GM12878 (cell line): ENCODE measurements at regions not wholly inside any gene's neighbourhood (a gene's known extent, or its start where the extent isn't known, plus 50 kb on each side); places are given as distances from the start of the nearest gene placed in this dataset.

Source experiments
- ATAC-seq: fragments of 200-7000 bp; cut with Tn5 transposase; 3 replicates; pipeline ENCODE4 v1.9.1; 2020; ENCODE audit warnings: mild to moderate bottlenecking, moderate library complexity
- BruUV-seq: library from RNA; stranded (reverse); fragments of 400-500 nt; replicated peaks from 2 replicates; lab custom pipeline; 2021; lab: Mats Ljungman, UMichigan
- CTCF ChIA-PET: fragments of 300-600 bp; sonication (Branson Sonifier 250); formaldehyde crosslinking; extraction: SDS; loops from one replicate; lab custom pipeline; 2021; ENCODE audit warnings: inconsistent platforms; lab: Yijun Ruan, JAX
- POLR2A ChIA-PET: fragments of 350-600 bp; formaldehyde crosslinking; extraction: SDS; loops from one replicate; lab custom pipeline; 2021; ENCODE audit warnings: inconsistent platforms; lab: Charles Lee
- RAD21 ChIA-PET: fragments of 300-600 bp; sonication (Branson Sonifier 250); formaldehyde crosslinking; loops from one replicate; lab custom pipeline; 2023; ENCODE audit warnings: antibody characterized with exemption; ENCODE audit not compliant: unreplicated experiment; lab: Charles Lee
- SMC1A ChIA-PET: fragments of 300-600 bp; sonication (Branson Sonifier 250); formaldehyde crosslinking; loops from one replicate; lab custom pipeline; 2023; ENCODE audit not compliant: unreplicated experiment, uncharacterized antibody; lab: Charles Lee
- DNase-seq: peaks from one replicate; pipeline ENCODE4 v3.0.0-alpha.2; 2011; ENCODE audit warnings: low read depth, low spot score
- FAIRE-seq: peaks from 3 replicates; lab custom pipeline; 2011; peaks lifted over from hg19 to GRCh38; lab: Jason Lieb, UNC
- H2AFZ ChIP-seq: 2 replicates; pipeline ENCODE4 v1.6.0; 2011; ENCODE audit warnings: low read depth, low read length, control low read depth; ENCODE audit not compliant: control insufficient read depth
- H3K27ac ChIP-seq: 2 replicates; pipeline ENCODE4 v1.5.1; 2011; ENCODE audit warnings: control low read depth; ENCODE audit not compliant: control insufficient read depth, insufficient read depth
- H3K27me3 ChIP-seq, 2 experiments: replicated peaks in 1 of 2; 2 replicates each; pipeline versions ENCODE4 v1.6.0 to v1.6.1; 2011; ENCODE audit warnings: low read length in 1 of 2; ENCODE audit not compliant: control insufficient read depth in 2 of 2, insufficient read depth in 2 of 2
- H3K36me3 ChIP-seq, 2 experiments: 2 replicates each; pipeline ENCODE4 v1.5.1; 2011; ENCODE audit warnings: low read length in 1 of 2; ENCODE audit not compliant: control insufficient read depth in 2 of 2, insufficient read depth in 2 of 2
- H3K4me1 ChIP-seq: 2 replicates; pipeline ENCODE4 v1.6.1; 2011; ENCODE audit warnings: mild to moderate bottlenecking, low read length, moderate library complexity, mixed read lengths; ENCODE audit not compliant: control insufficient read depth, insufficient read depth
- H3K4me2 ChIP-seq: 2 replicates; pipeline ENCODE4 v1.6.0; 2011; ENCODE audit warnings: control low read depth; ENCODE audit not compliant: control insufficient read depth, insufficient read depth
- H3K4me3 ChIP-seq: fragments of 200-600 bp; sonication (generic); 2 replicates; pipeline ENCODE4 v1.5.1; 2016
- H3K79me2 ChIP-seq: 2 replicates; pipeline ENCODE4 v1.6.0; 2011; ENCODE audit warnings: low read length; ENCODE audit not compliant: control insufficient read depth, insufficient read depth
- H3K9ac ChIP-seq: 2 replicates; pipeline ENCODE4 v1.8.0; 2011; ENCODE audit warnings: low read length, control low read depth, mixed read lengths; ENCODE audit not compliant: control insufficient read depth, insufficient read depth
- H3K9me3 ChIP-seq: replicated peaks from 3 replicates; pipeline ENCODE4 v1.5.1; 2011; ENCODE audit warnings: mild to moderate bottlenecking, low read length; ENCODE audit not compliant: control insufficient read depth, insufficient read depth
- H4K20me1 ChIP-seq: 2 replicates; pipeline ENCODE4 v1.6.0; 2011; ENCODE audit not compliant: control insufficient read depth, insufficient read depth
- CEBPB ChIP-seq, 2 experiments: fragments of 150-350 bp in 1 of 2; IDR thresholded peaks; 2 replicates each; pipeline ENCODE4 v1.6.1; 2012 to 2014; ENCODE audit warnings: low read depth in 2 of 2, low read length in 2 of 2, borderline replicate concordance in 1 of 2, inconsistent platforms in 1 of 2
- IKZF2 ChIP-seq, 2 experiments: fragments of 450-650 bp; IDR thresholded peaks; 2 replicates each; pipeline ENCODE4 v1.6.1; 2017; ENCODE audit warnings: mild to moderate bottlenecking in 2 of 2, moderate library complexity in 2 of 2
- JUNB ChIP-seq: IDR thresholded peaks from 2 replicates; pipeline ENCODE4 v1.6.1; 2016; ENCODE audit warnings: antibody characterized with exemption, mild to moderate bottlenecking
- MEF2B ChIP-seq: fragments of 450-650 bp; IDR thresholded peaks from 2 replicates; pipeline ENCODE4 v1.6.1; 2018; ENCODE audit warnings: mild to moderate bottlenecking, moderate library complexity; ENCODE audit not compliant: partially characterized antibody, poor library complexity, severe bottlenecking
- MTA2 ChIP-seq: fragments of 450-650 bp; IDR thresholded peaks from 2 replicates; pipeline ENCODE4 v1.6.1; 2016; ENCODE audit warnings: low read depth, mild to moderate bottlenecking, moderate library complexity
- NFXL1 ChIP-seq: fragments of 450-650 bp; IDR thresholded peaks from 2 replicates; pipeline ENCODE4 v1.6.1; 2017; ENCODE audit warnings: antibody characterized with exemption, mild to moderate bottlenecking, borderline replicate concordance
- NFYA ChIP-seq: IDR thresholded peaks from 2 replicates; pipeline ENCODE4 v1.6.1; 2011; ENCODE audit warnings: low read depth, mild to moderate bottlenecking, low read length, improper control_type of control experiment, borderline replicate concordance
- RFX5 ChIP-seq: IDR thresholded peaks from 2 replicates; pipeline ENCODE4 v1.6.1; 2011; ENCODE audit warnings: low read depth, low read length, improper control_type of control experiment
- RUNX3 ChIP-seq: IDR thresholded peaks from 2 replicates; pipeline ENCODE4 v1.6.1; 2012; ENCODE audit warnings: low read length, inconsistent platforms
- ZNF207 ChIP-seq: fragments of 450-650 bp; IDR thresholded peaks from 2 replicates; pipeline ENCODE4 v1.6.1; 2014; ENCODE audit warnings: antibody characterized with exemption, mild to moderate bottlenecking, borderline replicate concordance
- ZSCAN29 ChIP-seq: fragments of 450-650 bp; IDR thresholded peaks from 2 replicates; pipeline ENCODE4 v1.6.1; 2017; ENCODE audit warnings: mild to moderate bottlenecking, moderate library complexity
- in situ Hi-C: fragments of 300-500 bp; cut with MboI; formaldehyde crosslinking; loops from 9 replicates; pipeline ENCODE4 v1.14.3; 2018; ENCODE audit warnings: mixed read lengths
- intact Hi-C: fragments of 100-400 bp; cut with micrococcal nuclease; formaldehyde crosslinking; loops from one replicate; pipeline ENCODE4 v1.14.2; 2022; ENCODE audit not compliant: unreplicated experiment
- TF ChIP-seq, protein P1 (sequence below): fragments of 450-650 bp; IDR thresholded peaks from 2 replicates; pipeline ENCODE4 v1.6.1; 2014; ENCODE audit warnings: mild to moderate bottlenecking
- TF ChIP-seq, protein P2 (sequence below): fragments of 450-650 bp; IDR thresholded peaks from 2 replicates; pipeline ENCODE4 v1.6.1; 2016; ENCODE audit warnings: mild to moderate bottlenecking

DNA sequence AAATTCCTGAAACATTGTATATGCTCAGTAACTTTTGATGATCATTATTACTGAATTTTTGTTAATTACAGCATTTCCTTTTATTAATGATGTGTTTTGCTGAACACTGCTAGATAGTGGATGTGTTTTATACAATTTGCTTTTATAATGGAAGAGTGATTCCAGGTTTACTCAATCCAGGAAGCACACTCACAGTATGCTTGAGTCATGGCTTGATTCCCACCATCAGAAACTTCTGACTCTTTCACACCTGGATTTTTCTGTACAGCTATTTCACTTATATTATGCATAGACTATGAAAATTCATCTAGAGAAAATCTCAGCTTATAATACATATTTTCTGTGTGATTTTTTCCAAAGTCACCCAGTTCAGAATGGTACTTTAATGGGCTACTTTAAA lies 1040.9 kb downstream of the GRM8 start (continued):
- TF ChIP-seq, protein P1, sequence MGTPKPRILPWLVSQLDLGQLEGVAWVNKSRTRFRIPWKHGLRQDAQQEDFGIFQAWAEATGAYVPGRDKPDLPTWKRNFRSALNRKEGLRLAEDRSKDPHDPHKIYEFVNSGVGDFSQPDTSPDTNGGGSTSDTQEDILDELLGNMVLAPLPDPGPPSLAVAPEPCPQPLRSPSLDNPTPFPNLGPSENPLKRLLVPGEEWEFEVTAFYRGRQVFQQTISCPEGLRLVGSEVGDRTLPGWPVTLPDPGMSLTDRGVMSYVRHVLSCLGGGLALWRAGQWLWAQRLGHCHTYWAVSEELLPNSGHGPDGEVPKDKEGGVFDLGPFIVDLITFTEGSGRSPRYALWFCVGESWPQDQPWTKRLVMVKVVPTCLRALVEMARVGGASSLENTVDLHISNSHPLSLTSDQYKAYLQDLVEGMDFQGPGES = no peak
- no peak for TF ChIP-seq ZSCAN29

DNA sequence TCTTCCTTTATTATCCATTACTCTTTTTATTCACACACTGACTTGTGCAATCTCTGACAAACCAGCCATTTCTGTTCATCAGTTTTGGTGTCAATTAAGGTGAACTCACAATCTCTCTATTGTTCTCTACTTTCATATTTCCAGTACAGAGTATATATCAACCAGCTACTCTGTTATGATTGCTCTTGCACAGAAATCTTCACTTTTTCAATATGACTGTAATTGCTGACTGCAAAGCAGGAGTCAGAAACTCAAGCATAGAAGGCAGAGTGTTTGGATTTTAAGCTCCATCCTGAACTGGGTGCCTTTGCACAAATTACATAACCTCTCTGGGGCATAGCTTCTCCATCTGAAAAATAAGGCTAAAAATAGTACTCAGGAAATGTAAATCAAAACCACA lies 1042.0 kb downstream of the GRM8 start:
- Histone ChIP-seq H3K27me3 (no peaks in the 10 kb centered on the region), H3K36me3 (no peaks in the 10 kb centered on the region), H3K27ac (no peak overlapping the region), H3K9ac (no peak overlapping the region), H3K4me1 (no peaks in the 10 kb centered on the region), H2AFZ (peak overlapping the region; percentile 28; the same call in 1 of the 2 replicates), H3K79me2 (no peaks in the 10 kb centered on the region), H4K20me1 (no peaks in the 10 kb centered on the region), H3K4me3 (no peak overlapping the region), H3K9me3 (no peaks in the 10 kb centered on the region; the same call in 2 of the 3 replicates), H3K4me2 (peak overlapping the region; percentile 2; the same call in 1 of the 2 replicates)
- no TSS peak for BruUV-seq
- TF ChIP-seq NFYA (no peak), RUNX3 (peak; percentile 34; the same call in 1 of the 2 replicates), MTA2 (peak; percentile 37; the same call in 1 of the 2 replicates), ZNF207 (no peak), RFX5 (no peak), MEF2B (peak; percentile 17), NFXL1 (no peak), JUNB (peak; percentile 75), CEBPB (IDR thresholded peaks at IDR 0.05; ENCODE audit: borderline replicate concordance in 1 of 2, low read depth in 2 of 2, low read length in 2 of 2) (no peak), IKZF2 (IDR thresholded peaks at IDR 0.05) (0 out of 4 replicates have a peak, but pooled peaks of 1 of the 2 experiments have one; percentile 26)
- TF ChIP-seq, protein P2, sequence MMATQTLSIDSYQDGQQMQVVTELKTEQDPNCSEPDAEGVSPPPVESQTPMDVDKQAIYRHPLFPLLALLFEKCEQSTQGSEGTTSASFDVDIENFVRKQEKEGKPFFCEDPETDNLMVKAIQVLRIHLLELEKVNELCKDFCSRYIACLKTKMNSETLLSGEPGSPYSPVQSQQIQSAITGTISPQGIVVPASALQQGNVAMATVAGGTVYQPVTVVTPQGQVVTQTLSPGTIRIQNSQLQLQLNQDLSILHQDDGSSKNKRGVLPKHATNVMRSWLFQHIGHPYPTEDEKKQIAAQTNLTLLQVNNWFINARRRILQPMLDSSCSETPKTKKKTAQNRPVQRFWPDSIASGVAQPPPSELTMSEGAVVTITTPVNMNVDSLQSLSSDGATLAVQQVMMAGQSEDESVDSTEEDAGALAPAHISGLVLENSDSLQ = no peak
- ATAC-seq (peak; percentile 86), DNase-seq (peak; percentile 11), FAIRE-seq (no peak)
- intact Hi-C loops (no loop called here), in situ Hi-C loops (no loop called here)
- CTCF ChIA-PET = interaction anchor here (1.1 kb wide), 1 partner anchor 20 kb away, joined by 3 read pairs; no protein-coding TSS in a partner anchor
- RAD21 ChIA-PET = interaction anchor here (1.2 kb wide), 1 partner anchor 37 kb away, joined by 3 read pairs; no protein-coding TSS in a partner anchor
- POLR2A ChIA-PET = no interaction called here
- SMC1A ChIA-PET = interaction anchor here (0.9 to 1.1 kb wide), 5 partner anchors 10 to 448 kb away, joined by 3 read pairs; no protein-coding TSS in a partner anchor
